HCT116 (cell line): ENCODE measurements at regions not wholly inside any gene's neighbourhood (a gene's known extent, or its start where the extent isn't known, plus 50 kb on each side); places are given as distances from the start of the nearest gene placed in this dataset.

Experiments
- EZH2phosphoT487 ChIP-seq: fragments of 200-600 bp; IDR thresholded peaks from 2 replicates; pipeline ENCODE4 v1.6.1; 2018; ENCODE audit warnings: antibody characterized with exemption, borderline replicate concordance
- MAX ChIP-seq: IDR thresholded peaks from 2 replicates; pipeline ENCODE4 v1.6.1; 2012

GRCh38 chr2:128641421-128642080 lies 322.9 kb upstream of the HS6ST1 start:
- TF ChIP-seq EZH2phosphoT487 (no peak), MAX (no peak)
